HG03575 (cell line): ENCODE measurements at regions not wholly inside any gene's neighbourhood (a gene's known extent, or its start where the extent isn't known, plus 50 kb on each side); places are given as distances from the start of the nearest gene placed in this dataset.

Experiments used
- ATAC-seq: cut with Tn5 transposase; IDR thresholded peaks from one replicate; pipeline ENCODE4 v1.9.1; 2021; ENCODE audit not compliant: unreplicated experiment, insufficient number of reproducible peaks, low FRiP score; ENCODE audit errors: extremely low read depth

GRCh38 chr6:166021429-166021828 lies 146.2 kb downstream of the TBXT start:
- no peak for ATAC-seq

GRCh38 chr6:166019214-166019613 lies 148.4 kb downstream of the TBXT start:
- ATAC-seq = no peak

GRCh38 chr6:166017032-166017635 lies 150.5 kb downstream of the TBXT start:
- ATAC-seq = no peak

GRCh38 chr6:166014966-166015365 lies 152.7 kb downstream of the TBXT start:
- ATAC-seq = no peak

GRCh38 chr6:166010136-166010960 lies 157.3 kb downstream of the TBXT start:
- no peak for ATAC-seq

GRCh38 chr6:166009385-166010031 lies 158.1 kb downstream of the TBXT start:
- no peak for ATAC-seq

- ATAC-seq = no peak
Measured at GRCh38 chr6:166008441-166009369, 158.9 kb downstream of the TBXT start.

GRCh38 chr6:166007349-166008263 lies 160.0 kb downstream of the TBXT start:
- no peak for ATAC-seq

- no peak for ATAC-seq
Measured at GRCh38 chr6:166006900-166007301, 160.8 kb downstream of the TBXT start.

GRCh38 chr6:166005944-166006899 lies 161.4 kb downstream of the TBXT start:
- no peak for ATAC-seq

GRCh38 chr6:166005401-166005943 lies 162.2 kb downstream of the TBXT start:
- ATAC-seq = no peak

- no peak for ATAC-seq
Measured at GRCh38 chr6:166004876-166005275, 162.8 kb downstream of the TBXT start.

- ATAC-seq = no peak
Measured at GRCh38 chr6:166004471-166004870, 163.2 kb downstream of the TBXT start.

GRCh38 chr6:166003569-166003968 lies 164.1 kb downstream of the TBXT start:
- ATAC-seq = no peak

GRCh38 chr6:166001359-166001758 lies 166.3 kb downstream of the TBXT start:
- ATAC-seq = no peak

GRCh38 chr6:165999279-165999678 lies 168.4 kb downstream of the TBXT start:
- no peak for ATAC-seq

GRCh38 chr6:165998072-165998471 lies 169.6 kb downstream of the TBXT start:
- ATAC-seq = no peak
